Fibroblast of the aortic adventitia (primary cell): ENCODE measurements at regions not wholly inside any gene's neighbourhood (a gene's known extent, or its start where the extent isn't known, plus 50 kb on each side); places are given as distances from the start of the nearest gene placed in this dataset.

ENCODE experiments used
- DNase-seq: peaks from one replicate; pipeline ENCODE4 v3.0.0-alpha.2; 2010; ENCODE audit warnings: low read depth
- H3K4me3 ChIP-seq: 2 replicates; pipeline ENCODE4 v1.5.1; 2011; ENCODE audit warnings: low read depth, mild to moderate bottlenecking, control low read depth, low read length, moderate library complexity
- TF ChIP-seq, protein P1 (sequence below): IDR thresholded peaks from 2 replicates; pipeline ENCODE4 v1.5.1; 2011; ENCODE audit warnings: mild to moderate bottlenecking, low read length, control low read depth, inconsistent platforms; ENCODE audit not compliant: insufficient read depth

DNA sequence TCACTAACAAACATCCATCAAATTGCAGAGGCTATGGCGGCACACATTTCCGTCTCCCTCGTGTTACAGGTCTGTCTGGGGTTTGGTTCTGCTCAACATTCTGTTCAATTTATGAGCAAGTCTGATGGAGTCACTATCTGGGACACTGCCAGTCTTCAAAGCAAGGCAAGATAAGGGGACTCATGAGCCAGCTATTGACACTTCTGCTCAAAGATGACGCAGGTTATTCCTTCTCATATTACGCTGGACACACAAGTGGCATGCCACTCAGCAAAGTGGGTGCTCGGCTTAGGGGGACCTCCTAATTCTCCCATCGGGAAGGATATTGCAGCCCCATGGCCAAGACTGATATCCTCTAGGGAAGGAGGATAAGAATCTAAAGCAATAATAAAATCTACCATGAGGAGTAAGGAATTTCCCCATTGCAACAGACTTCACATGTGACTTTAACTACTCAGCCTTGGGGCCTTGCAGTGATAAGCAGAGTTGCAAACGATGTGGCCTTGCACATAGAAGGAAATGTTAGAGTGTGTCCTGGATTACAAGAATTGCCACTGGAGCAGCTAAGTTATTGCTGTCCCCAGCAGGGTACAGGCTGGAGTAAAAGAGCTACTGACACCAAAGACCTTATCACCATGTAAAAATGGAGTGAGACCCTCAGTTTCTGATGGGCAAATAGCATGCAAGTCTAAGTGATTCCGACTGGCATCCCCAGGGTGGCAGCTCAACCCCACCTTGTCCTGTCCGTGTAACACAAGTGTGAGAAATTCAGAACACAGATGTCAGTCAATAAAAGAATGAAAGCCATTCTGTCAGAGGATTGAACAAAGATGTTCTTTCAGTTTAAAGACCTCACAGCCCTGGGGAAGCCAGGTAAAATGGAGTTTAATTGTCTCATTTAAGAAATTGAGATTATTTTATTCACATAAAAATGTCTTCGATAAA lies 306.1 kb downstream of the IRS2 start:
- TF ChIP-seq, protein P1, sequence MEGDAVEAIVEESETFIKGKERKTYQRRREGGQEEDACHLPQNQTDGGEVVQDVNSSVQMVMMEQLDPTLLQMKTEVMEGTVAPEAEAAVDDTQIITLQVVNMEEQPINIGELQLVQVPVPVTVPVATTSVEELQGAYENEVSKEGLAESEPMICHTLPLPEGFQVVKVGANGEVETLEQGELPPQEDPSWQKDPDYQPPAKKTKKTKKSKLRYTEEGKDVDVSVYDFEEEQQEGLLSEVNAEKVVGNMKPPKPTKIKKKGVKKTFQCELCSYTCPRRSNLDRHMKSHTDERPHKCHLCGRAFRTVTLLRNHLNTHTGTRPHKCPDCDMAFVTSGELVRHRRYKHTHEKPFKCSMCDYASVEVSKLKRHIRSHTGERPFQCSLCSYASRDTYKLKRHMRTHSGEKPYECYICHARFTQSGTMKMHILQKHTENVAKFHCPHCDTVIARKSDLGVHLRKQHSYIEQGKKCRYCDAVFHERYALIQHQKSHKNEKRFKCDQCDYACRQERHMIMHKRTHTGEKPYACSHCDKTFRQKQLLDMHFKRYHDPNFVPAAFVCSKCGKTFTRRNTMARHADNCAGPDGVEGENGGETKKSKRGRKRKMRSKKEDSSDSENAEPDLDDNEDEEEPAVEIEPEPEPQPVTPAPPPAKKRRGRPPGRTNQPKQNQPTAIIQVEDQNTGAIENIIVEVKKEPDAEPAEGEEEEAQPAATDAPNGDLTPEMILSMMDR = no peak
- DNase-seq = peak; percentile 37
- H3K4me3 ChIP-seq = no peak overlapping the region

DNA sequence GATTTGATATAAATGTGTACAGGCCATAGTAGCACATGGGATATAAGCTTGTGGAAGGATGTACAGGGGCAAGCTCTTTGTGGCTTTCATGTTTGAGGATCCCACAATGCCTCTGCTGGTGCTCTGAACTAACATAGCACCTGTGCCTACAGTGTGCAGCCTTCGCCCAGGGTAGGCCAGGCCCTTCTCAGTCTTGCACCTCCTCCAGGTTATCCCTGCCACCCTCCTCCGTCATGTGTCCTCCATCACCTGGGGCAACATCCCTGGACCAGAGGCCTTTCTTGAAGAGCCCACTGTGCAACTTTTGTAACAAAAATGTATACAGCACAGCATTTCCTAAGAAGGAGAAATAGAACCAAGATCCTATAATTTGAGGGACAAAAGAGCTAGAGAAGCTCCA lies 306.8 kb downstream of the IRS2 start:
- TF ChIP-seq, protein P1 = no peak
- H3K4me3 ChIP-seq = no peak overlapping the region
- DNase-seq = no peak

DNA sequence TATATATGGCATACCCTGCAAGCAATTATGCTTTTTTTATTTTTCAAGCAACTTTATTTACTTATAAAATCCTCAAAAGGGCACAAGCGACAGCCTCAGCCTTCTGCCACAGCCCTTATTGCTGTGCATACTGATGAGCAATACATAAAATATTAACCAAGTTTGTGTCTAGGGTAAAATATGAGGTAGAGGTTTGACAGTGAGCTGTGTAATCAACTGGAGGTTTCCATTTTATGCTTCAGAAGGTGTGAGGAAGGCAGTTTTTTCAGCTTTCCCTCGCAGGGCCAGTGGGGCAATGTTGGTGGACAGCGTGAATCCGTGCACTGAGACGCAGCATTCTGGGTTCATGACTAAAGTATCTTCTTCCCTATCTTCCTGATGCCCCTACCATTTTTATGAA lies 310.4 kb downstream of the IRS2 start:
- no peak for DNase-seq
- TF ChIP-seq, protein P1 = no peak
- no peak overlapping the region for H3K4me3 ChIP-seq

DNA sequence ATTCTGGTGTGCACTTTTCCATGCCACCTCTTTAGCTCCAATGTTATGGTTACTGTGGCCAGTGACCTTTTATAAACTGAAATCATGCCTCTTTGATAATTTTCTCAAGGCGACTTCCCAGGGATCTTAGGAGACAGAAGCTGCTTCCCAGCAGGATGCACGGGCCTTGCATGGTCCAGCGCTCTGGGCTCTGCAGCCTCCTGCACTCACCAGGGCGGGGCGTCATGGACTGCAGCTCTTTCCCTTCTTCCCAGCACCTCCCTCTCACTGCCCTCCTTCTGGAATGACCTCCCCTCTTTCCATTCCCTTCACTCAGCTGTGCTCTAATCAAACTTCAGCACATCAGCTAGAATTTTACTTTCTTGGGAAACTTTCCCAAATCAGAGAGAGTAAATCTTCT lies 318.3 kb downstream of the IRS2 start:
- TF ChIP-seq, protein P1 = no peak
- no peak for DNase-seq
- H3K4me3 ChIP-seq = no peak overlapping the region

DNA sequence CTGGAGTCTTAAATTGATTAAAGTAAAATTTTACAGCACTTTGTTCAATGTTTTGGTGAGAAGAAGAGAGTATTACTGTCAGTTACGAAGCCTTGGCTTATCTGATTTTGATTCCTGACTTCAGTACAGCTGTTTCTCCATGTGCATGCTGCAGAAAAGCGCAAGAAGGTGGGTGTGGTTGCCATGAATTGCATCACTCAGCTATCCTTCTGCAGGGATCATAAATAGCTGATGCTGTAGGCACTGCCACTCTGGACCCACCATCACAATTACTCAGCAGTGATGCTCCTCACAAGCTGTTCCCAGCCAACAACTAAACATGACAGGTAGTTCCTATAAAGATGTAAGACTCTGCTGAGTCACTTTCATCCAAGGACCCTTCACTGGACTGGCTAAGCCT lies 321.2 kb downstream of the IRS2 start:
- DNase-seq = no peak
- H3K4me3 ChIP-seq = no peak overlapping the region
- TF ChIP-seq, protein P1 = no peak

DNA sequence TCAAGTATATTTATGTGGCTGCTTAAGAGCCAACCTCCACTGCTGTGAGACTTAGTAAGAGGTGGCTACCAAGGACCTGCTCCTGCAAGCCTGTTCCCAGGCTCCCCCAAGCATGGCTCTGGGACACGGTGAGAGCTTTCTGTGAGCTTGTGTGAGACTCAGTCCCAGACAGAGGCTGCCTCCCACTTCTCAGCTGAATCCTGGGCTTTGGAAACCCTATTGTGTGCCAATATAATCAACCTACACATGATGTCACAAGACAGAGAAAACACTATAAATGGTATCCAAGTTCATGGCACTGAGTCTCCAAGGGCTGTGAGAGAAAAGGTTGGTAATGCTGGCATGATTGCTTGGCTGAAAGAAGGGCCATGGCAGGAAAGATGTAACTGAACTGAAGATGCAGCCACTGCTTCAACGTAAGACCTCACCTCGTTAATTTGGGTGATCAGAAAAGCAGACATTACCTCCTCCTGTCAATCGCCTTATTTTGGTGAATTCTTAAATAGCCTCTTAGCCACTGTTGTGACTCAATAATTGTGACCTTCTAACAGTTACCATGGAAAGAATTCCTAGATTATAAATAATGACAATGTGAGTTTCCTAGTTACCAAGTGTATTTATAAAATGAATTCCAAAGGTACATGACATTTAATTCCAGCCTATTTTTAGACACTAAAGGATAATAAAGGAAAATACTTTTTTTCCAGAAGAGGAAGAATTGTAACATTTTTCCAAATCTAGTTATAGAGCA lies 332.0 kb downstream of the IRS2 start:
- no peak for DNase-seq
- H3K4me3 ChIP-seq = no peak overlapping the region
- TF ChIP-seq, protein P1 = no peak
